GM12878 (cell line): ENCODE measurements at regions not wholly inside any gene's neighbourhood (a gene's known extent, or its start where the extent isn't known, plus 50 kb on each side); places are given as distances from the start of the nearest gene placed in this dataset.

Experiments
- ASH2L ChIP-seq: fragments of 300-600, 200-600 bp; sonication (generic); IDR thresholded peaks from 2 replicates; pipeline ENCODE4 v1.6.1; 2017; ENCODE audit warnings: low read depth, mild to moderate bottlenecking, borderline replicate concordance
- BCL3 ChIP-seq: IDR thresholded peaks from 2 replicates; pipeline ENCODE4 v1.6.1; 2011; ENCODE audit warnings: borderline replicate concordance, low read depth, mild to moderate bottlenecking, moderate library complexity, low read length; ENCODE audit not compliant: insufficient read depth, poor library complexity, severe bottlenecking
- BHLHE40 ChIP-seq, 2 experiments: fragments of 450-650 bp in 1 of 2; IDR thresholded peaks; 2 replicates each; pipeline ENCODE4 v1.6.1; 2011 to 2017; ENCODE audit warnings: low read depth in 2 of 2, borderline replicate concordance in 1 of 2, improper control_type of control experiment in 1 of 2, low read length in 1 of 2, mild to moderate bottlenecking in 1 of 2
- CHD2 ChIP-seq: IDR thresholded peaks from 2 replicates; pipeline ENCODE4 v1.6.1; 2011; ENCODE audit warnings: low read depth, low read length, improper control_type of control experiment, borderline replicate concordance
- CTCF ChIP-seq, 3 experiments: IDR thresholded peaks in 2 of 3; conservative IDR thresholded peaks in 1 of 3; 2 replicates each; pipeline ENCODE4 v1.5.1; 2011; ENCODE audit warnings: low read depth in 3 of 3, low read length in 3 of 3, mild to moderate bottlenecking in 3 of 3, control low read depth in 2 of 3, moderate library complexity in 2 of 3, inconsistent platforms in 1 of 3, mixed read lengths in 1 of 3; ENCODE audit not compliant: control insufficient read depth in 2 of 3, insufficient read depth in 1 of 3; ENCODE audit errors: extremely low read depth in 1 of 3
- EGR1 ChIP-seq, 2 experiments: IDR thresholded peaks; 1 replicate in 1 of 2; 2 replicates in 1 of 2; pipeline ENCODE4 v1.6.1; 2011 to 2012; ENCODE audit warnings: low read depth in 2 of 2, low read length in 2 of 2, borderline replicate concordance in 1 of 2, mild to moderate bottlenecking in 1 of 2, moderate library complexity in 1 of 2
- KDM1A ChIP-seq: fragments of 200-600 bp; sonication (generic); IDR thresholded peaks from 2 replicates; pipeline ENCODE4 v1.6.1; 2016; ENCODE audit warnings: borderline replicate concordance
- RELA ChIP-seq: fragments of 450-650 bp; IDR thresholded peaks from 2 replicates; pipeline ENCODE4 v1.8.0; 2014; ENCODE audit warnings: borderline replicate concordance; ENCODE audit not compliant: partially characterized antibody
- REST ChIP-seq: IDR thresholded peaks from 2 replicates; pipeline ENCODE4 v1.6.1; 2012; ENCODE audit warnings: mild to moderate bottlenecking, low read depth, low read length
- SP1 ChIP-seq: IDR thresholded peaks from one replicate; pipeline ENCODE4 v1.6.1; 2011; ENCODE audit warnings: low read depth, low read length
- TARDBP ChIP-seq: IDR thresholded peaks from 2 replicates; pipeline ENCODE4 v1.6.1; 2016; ENCODE audit warnings: borderline replicate concordance
- ZBTB33 ChIP-seq: fragments of 450-650 bp; IDR thresholded peaks from 2 replicates; pipeline ENCODE4 v1.6.1; 2017; ENCODE audit warnings: mild to moderate bottlenecking

DNA sequence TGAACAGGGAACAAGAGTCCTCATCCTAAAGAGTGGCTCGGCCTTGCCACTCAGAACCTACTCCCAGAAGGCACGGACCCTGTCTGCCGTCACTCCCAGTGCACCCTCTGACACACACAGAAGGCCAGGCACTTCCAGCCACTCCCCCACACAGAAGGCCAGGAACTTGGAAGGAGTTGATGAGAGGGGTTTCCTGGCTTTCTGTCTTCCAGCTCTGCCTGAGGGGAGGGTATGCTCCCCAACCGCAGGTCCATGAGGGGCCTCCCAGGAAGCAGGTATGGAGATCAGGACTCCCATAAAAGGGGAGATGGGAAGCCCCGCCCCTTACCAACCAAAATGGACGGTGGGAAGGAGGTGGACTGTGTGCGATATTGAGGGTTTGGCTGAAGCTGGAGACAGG, 247.6 kb upstream of the IRX4 start:
- TF ChIP-seq CTCF (IDR thresholded peaks at IDR 0.05 in 2 of 3, conservative IDR thresholded peaks at IDR 0.05 in 1 of 3; ENCODE audit: control insufficient read depth in 2 of 3, extremely low read depth in 1 of 3, insufficient read depth in 1 of 3, low read depth in 3 of 3, low read length in 3 of 3) (no peak), TARDBP (no peak), KDM1A (no peak), CHD2 (no peak), ASH2L (no peak), EGR1 (IDR thresholded peaks at IDR 0.05; ENCODE audit: borderline replicate concordance in 1 of 2, low read depth in 2 of 2, low read length in 2 of 2) (no peak), BHLHE40 (IDR thresholded peaks at IDR 0.05; ENCODE audit: borderline replicate concordance in 1 of 2, low read depth in 2 of 2, low read length in 1 of 2) (no peak), RELA (no peak), REST (no peak), BCL3 (no peak), ZBTB33 (no peak), SP1 (no peak)
